GM19372 (cell line): ENCODE measurements at regions not wholly inside any gene's neighbourhood (a gene's known extent, or its start where the extent isn't known, plus 50 kb on each side); places are given as distances from the start of the nearest gene placed in this dataset.
"Not testable (repeated sequence)": the region's sequence is repeated elsewhere in the genome, so short reads cannot be mapped to it uniquely, and the experiment has no call there.

ENCODE experiments used
- ATAC-seq: cut with Tn5 transposase; IDR thresholded peaks from one replicate; pipeline ENCODE4 v1.9.1; 2021; ENCODE audit warnings: mild to moderate bottlenecking, low read depth, moderate library complexity; ENCODE audit not compliant: unreplicated experiment

- no peak for ATAC-seq
Measured at GRCh38 chr14:83004456-83005006, 1470.9 kb upstream of the SEL1L start.

- ATAC-seq = no peak
Measured at GRCh38 chr14:83006121-83006670, 1472.5 kb upstream of the SEL1L start.

GRCh38 chr14:83007052-83007451 lies 1473.4 kb upstream of the SEL1L start:
- not testable (repeated sequence) for ATAC-seq

GRCh38 chr14:83007641-83008225 lies 1474.1 kb upstream of the SEL1L start:
- no peak for ATAC-seq

- ATAC-seq = no peak
Measured at GRCh38 chr14:83017296-83017695, 1483.6 kb upstream of the SEL1L start.

DNA sequence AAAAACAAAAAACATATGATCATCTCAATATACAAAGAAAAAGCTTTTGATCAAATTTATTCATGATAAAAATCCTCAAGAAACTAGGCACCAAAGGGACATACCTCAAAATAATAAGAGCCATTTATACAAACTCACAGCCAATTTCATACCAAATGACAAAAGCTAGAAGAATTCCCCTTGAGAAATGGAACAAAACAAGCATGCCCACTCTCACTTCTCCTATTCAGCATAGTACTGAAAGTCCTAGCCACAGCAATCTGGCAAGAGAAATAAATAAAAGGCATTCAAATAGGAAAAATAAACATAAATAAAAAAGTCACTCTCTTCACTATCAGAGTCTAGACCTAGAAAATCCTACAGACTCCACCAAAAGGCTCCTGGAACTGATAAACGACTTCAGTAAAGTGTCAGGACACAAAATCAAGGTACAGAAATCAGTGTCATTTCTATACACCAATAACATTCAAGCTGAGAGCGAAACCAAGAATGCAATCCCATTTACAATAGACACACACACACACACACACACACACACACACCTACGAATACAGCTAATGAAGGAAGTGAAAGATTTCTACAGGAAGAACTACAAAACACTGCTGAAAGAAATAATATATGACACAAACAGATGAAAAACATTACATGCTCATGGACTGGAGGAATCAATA lies 1486.2 kb upstream of the SEL1L start:
- no peak for ATAC-seq

- ATAC-seq = no peak
Measured at GRCh38 chr14:83021323-83021722, 1487.7 kb upstream of the SEL1L start.

GRCh38 chr14:83023369-83023768 lies 1489.7 kb upstream of the SEL1L start:
- no peak for ATAC-seq

DNA sequence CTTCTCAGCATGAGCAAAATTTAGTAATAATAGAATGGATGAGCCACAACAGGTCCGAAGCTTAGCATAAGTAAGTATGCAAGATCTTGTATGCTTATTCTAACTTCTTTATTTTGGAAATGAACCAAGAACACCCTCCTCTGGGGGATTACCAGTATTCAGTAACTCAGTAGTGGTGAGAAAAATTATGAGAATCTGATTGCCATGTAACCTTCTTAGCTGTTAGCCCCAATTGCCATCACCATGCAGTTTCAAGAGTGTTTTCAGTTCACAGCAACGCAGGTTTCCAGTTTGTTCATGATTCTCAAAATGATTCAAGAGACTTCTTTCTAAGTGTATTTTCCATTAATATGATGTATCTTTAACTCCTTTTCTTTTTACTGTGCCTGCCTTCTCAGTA lies 1507.6 kb upstream of the SEL1L start:
- ATAC-seq = no peak

GRCh38 chr14:83042858-83043257 lies 1509.2 kb upstream of the SEL1L start:
- ATAC-seq = no peak

GRCh38 chr14:83044001-83044400 lies 1510.3 kb upstream of the SEL1L start:
- ATAC-seq = no peak

DNA sequence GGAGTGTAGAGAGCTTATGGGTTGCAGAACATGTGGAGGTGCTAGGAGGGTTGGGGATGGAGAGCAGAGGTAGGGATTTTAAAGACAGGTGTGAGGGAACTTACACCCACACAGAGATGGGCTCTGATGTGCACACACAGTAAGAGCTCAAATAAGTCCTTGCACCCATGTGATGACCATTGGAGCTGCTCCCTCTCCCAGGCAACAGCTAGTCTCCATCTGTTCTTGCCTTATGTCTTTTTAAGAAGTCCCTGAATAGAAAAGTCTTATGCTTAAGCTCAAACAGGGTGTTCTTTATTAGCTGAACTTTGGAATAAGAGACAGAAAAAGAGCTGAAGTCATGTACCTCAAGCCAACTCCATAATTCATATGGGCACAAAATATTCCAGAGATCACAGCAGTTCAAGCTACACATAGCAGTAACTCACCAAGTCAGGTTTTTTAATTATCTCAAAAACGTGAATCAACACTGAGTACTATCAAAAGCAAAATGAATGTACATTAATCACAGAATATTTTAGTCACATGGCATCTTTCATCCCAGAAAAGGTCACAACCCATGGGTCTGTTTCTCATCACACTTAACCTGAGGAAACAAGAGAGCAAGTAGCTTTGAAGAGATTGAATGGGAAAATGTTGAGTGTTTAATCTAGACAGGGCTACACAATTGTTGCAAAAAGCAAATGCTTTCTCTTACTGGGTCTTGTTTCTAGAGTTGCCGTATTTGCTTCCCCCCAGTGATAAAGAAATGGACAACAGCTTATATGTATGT lies 1513.6 kb upstream of the SEL1L start:
- ATAC-seq = no peak

DNA sequence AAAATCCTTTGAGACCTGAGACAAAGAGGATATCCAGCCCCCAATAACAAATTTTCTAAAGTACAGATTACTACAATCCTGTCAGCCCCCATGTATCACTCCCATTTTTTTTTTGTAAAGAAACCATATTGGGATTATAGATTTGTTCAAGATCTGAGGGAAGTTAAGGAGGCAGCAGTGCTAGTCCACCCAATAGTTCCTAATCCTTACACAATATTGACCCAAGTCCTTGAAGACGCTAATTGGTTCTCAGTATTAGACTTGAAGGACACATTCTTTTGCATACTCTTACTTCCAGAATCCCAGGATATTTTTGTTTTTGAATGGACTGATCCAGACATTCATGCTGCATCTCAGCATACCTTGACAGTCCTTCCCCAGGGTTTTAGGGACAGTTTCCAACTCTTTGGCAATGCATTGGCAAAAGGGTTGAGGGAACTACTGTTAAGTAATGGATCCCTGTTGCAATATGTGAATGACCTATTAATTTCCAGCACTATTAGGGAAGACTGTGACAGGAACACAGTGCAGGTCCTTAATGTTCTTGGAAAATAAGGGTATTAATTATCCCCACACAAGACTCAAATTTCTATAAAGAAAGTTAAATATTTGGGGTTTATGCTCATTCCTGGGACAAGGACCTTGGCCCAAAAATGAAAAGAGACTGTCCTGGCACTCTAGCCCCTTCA lies 1519.5 kb upstream of the SEL1L start:
- no peak for ATAC-seq

DNA sequence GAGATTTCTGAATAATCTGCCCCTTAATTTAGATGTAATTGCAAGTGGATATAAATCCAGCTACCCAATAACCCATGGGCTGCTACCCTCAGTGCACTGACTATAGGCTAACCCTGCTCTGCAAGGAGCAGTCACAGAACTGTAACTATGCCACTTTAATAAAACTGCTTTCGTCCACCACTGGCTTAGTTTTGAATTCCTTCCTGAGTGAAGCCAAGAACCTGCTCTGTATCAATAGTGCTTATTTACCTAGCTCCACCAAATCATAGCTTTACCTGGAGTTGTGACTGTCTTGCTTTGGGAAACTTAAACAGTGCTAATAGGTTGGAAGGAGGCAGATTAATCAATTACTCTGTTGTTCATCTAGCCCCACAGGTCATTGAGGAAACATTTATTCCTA lies 1524.4 kb upstream of the SEL1L start:
- ATAC-seq = no peak

GRCh38 chr14:83071888-83072501 lies 1538.3 kb upstream of the SEL1L start:
- no peak for ATAC-seq

- no peak for ATAC-seq
Measured at GRCh38 chr14:83085136-83085535, 1551.5 kb upstream of the SEL1L start.

DNA sequence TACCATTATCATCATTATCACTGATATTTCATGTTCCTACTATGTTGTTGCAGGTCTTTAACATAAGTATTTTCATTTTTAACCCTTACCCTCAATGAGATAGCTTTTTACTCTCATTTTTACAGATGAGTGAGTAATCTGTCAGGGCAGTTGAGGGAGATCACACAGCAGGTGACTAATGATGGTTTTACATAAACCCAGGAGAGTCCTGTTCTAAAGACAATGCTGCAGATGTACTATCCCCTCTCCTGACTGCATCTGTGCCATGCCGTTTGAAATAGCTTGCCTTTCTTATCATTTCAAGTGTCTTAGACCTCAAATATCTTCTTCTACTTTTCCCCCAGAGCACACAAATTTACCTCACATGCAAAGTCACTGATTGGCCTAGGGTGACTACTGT lies 1552.1 kb upstream of the SEL1L start:
- ATAC-seq = no peak

- not testable (repeated sequence) for ATAC-seq
Measured at GRCh38 chr14:83091991-83092956, 1558.6 kb upstream of the SEL1L start.

- no peak for ATAC-seq
Measured at GRCh38 chr14:83096092-83096491, 1562.4 kb upstream of the SEL1L start.
